ACC112 (cell line): ENCODE measurements at regions not wholly inside any gene's neighbourhood (a gene's known extent, or its start where the extent isn't known, plus 50 kb on each side); places are given as distances from the start of the nearest gene placed in this dataset.

Experiments
- H2AFZ ChIP-seq: fragments of 200-600 bp; sonication (generic); one replicate; pipeline ENCODE4 v1.6.0; 2017; ENCODE audit warnings: antibody characterized with exemption, low read length; ENCODE audit not compliant: unreplicated experiment
- H3K27ac ChIP-seq: fragments of 200-600 bp; sonication (generic); 2 replicates; pipeline ENCODE4 v1.5.1; 2014; ENCODE audit warnings: low read depth, mild to moderate bottlenecking, antibody characterized with exemption, low read length, moderate library complexity
- H3K27me3 ChIP-seq: fragments of 200-600 bp; sonication (generic); 2 replicates; pipeline ENCODE4 v1.6.1; 2014; ENCODE audit warnings: mild to moderate bottlenecking, antibody characterized with exemption, low read length, moderate library complexity, mixed read lengths; ENCODE audit not compliant: insufficient read depth
- H3K36me3 ChIP-seq: fragments of 200-600 bp; sonication (generic); 2 replicates; pipeline ENCODE4 v1.6.1; 2016; ENCODE audit warnings: mild to moderate bottlenecking, antibody characterized with exemption, low read length, moderate library complexity, mixed read lengths; ENCODE audit not compliant: insufficient read depth
- H3K4me1 ChIP-seq: fragments of 200-600 bp; sonication (generic); one replicate; pipeline ENCODE4 v1.6.1; 2016; ENCODE audit warnings: low read length, mixed read lengths; ENCODE audit not compliant: insufficient read depth, unreplicated experiment, control insufficient read depth
- H3K4me3 ChIP-seq: fragments of 200-600 bp; sonication (generic); 2 replicates; pipeline ENCODE4 v1.5.1; 2014; ENCODE audit warnings: mild to moderate bottlenecking, low read depth, low read length
- H3K79me2 ChIP-seq: fragments of 200-600 bp; sonication (generic); one replicate; pipeline ENCODE4 v1.6.0; 2016; ENCODE audit warnings: low read length; ENCODE audit not compliant: control insufficient read depth, unreplicated experiment, insufficient read depth

- H3K79me2 ChIP-seq, result no peaks in the 10 kb centered on the region
- H3K4me3 ChIP-seq, result no peak overlapping the region
- H3K27ac ChIP-seq, result no peak overlapping the region
- H3K4me1 ChIP-seq, result no peaks in the 10 kb centered on the region
- peaks cover 49% of the 10 kb centered on the region for H3K27me3 ChIP-seq
- H3K36me3 ChIP-seq, result no peaks in the 10 kb centered on the region
- no peak overlapping the region for H2AFZ ChIP-seq
Measured at GRCh38 chr18:45547910-45548309, 67.4 kb upstream of the SLC14A2 start.

- Histone ChIP-seq H3K27ac (no peak overlapping the region), H3K36me3 (no peaks in the 10 kb centered on the region), H2AFZ (no peak overlapping the region), H3K79me2 (no peaks in the 10 kb centered on the region), H3K4me1 (no peaks in the 10 kb centered on the region), H3K4me3 (no peak overlapping the region), H3K27me3 (peaks cover 56% of the 10 kb centered on the region)
Measured at GRCh38 chr18:45548614-45549013, 66.7 kb upstream of the SLC14A2 start.

- H3K27me3 ChIP-seq, result peaks cover 63% of the 10 kb centered on the region
- H3K4me3 ChIP-seq, result no peak overlapping the region
- H3K36me3 ChIP-seq, result no peaks in the 10 kb centered on the region
Measured at GRCh38 chr18:45549290-45549689, 66.0 kb upstream of the SLC14A2 start.

GRCh38 chr18:45551142-45551815 lies 64.0 kb upstream of the SLC14A2 start:
- H2AFZ ChIP-seq, result no peak overlapping the region
- no peaks in the 10 kb centered on the region for H3K4me1 ChIP-seq
- H3K4me3 ChIP-seq, result no peak overlapping the region
- H3K36me3 ChIP-seq, result no peaks in the 10 kb centered on the region
- no peaks in the 10 kb centered on the region for H3K79me2 ChIP-seq
- H3K27ac ChIP-seq, result no peak overlapping the region
- H3K27me3 ChIP-seq, result peaks cover 72% of the 10 kb centered on the region

More at GRCh38 chr18:45549290-45549689, 66.0 kb upstream of the SLC14A2 start:
- H2AFZ ChIP-seq, result no peak overlapping the region
- no peaks in the 10 kb centered on the region for H3K79me2 ChIP-seq
- H3K4me1 ChIP-seq, result no peaks in the 10 kb centered on the region
- no peak overlapping the region for H3K27ac ChIP-seq

GRCh38 chr18:45553723-45554388 lies 61.4 kb upstream of the SLC14A2 start:
- Histone ChIP-seq H3K79me2 (no peaks in the 10 kb centered on the region), H2AFZ (no peak overlapping the region), H3K4me1 (no peaks in the 10 kb centered on the region), H3K36me3 (no peaks in the 10 kb centered on the region), H3K4me3 (no peak overlapping the region), H3K27ac (no peak overlapping the region), H3K27me3 (peaks cover 70% of the 10 kb centered on the region)

- Histone ChIP-seq H3K27ac (no peak overlapping the region), H3K79me2 (no peaks in the 10 kb centered on the region), H3K4me1 (no peaks in the 10 kb centered on the region), H3K36me3 (no peaks in the 10 kb centered on the region), H3K27me3 (peaks cover 66% of the 10 kb centered on the region), H3K4me3 (no peak overlapping the region), H2AFZ (no peak overlapping the region)
Measured at GRCh38 chr18:45554389-45554737, 60.9 kb upstream of the SLC14A2 start.

GRCh38 chr18:45556222-45556621 lies 59.1 kb upstream of the SLC14A2 start:
- H3K27me3 ChIP-seq, result peaks cover 50% of the 10 kb centered on the region

GRCh38 chr18:45557287-45557686 lies 58.0 kb upstream of the SLC14A2 start:
- Histone ChIP-seq H3K4me3 (no peak overlapping the region), H3K79me2 (no peaks in the 10 kb centered on the region), H3K36me3 (no peaks in the 10 kb centered on the region), H2AFZ (no peak overlapping the region), H3K27ac (no peak overlapping the region), H3K27me3 (peaks cover 44% of the 10 kb centered on the region), H3K4me1 (no peaks in the 10 kb centered on the region)

More at GRCh38 chr18:45556222-45556621, 59.1 kb upstream of the SLC14A2 start:
- Histone ChIP-seq H3K79me2 (no peaks in the 10 kb centered on the region), H3K27ac (no peak overlapping the region), H2AFZ (no peak overlapping the region), H3K4me3 (no peak overlapping the region), H3K4me1 (no peaks in the 10 kb centered on the region), H3K36me3 (no peaks in the 10 kb centered on the region)

- H3K27me3 ChIP-seq, result peaks cover 39% of the 10 kb centered on the region
- H3K4me3 ChIP-seq, result no peak overlapping the region
- H3K27ac ChIP-seq, result no peak overlapping the region
- H3K4me1 ChIP-seq, result no peaks in the 10 kb centered on the region
- no peaks in the 10 kb centered on the region for H3K36me3 ChIP-seq
- H3K79me2 ChIP-seq, result no peaks in the 10 kb centered on the region
- H2AFZ ChIP-seq, result no peak overlapping the region
Measured at GRCh38 chr18:45557779-45558178, 57.5 kb upstream of the SLC14A2 start.

GRCh38 chr18:45559258-45559657 lies 56.0 kb upstream of the SLC14A2 start:
- Histone ChIP-seq H3K79me2 (no peaks in the 10 kb centered on the region), H3K4me1 (no peaks in the 10 kb centered on the region), H3K27me3 (peaks cover 25% of the 10 kb centered on the region), H3K27ac (no peak overlapping the region), H3K36me3 (no peaks in the 10 kb centered on the region), H3K4me3 (no peak overlapping the region), H2AFZ (no peak overlapping the region)

GRCh38 chr18:45560870-45561269 lies 54.4 kb upstream of the SLC14A2 start:
- Histone ChIP-seq H3K36me3 (no peaks in the 10 kb centered on the region), H3K27me3 (peaks cover 11% of the 10 kb centered on the region), H2AFZ (no peak overlapping the region), H3K4me3 (no peak overlapping the region), H3K27ac (no peak overlapping the region), H3K79me2 (no peaks in the 10 kb centered on the region), H3K4me1 (no peaks in the 10 kb centered on the region)
